ENCODE measurements at regions not wholly inside any gene's neighbourhood (a gene's known extent, or its start where the extent isn't known, plus 50 kb on each side); places are given as distances from the start of the nearest gene placed in this dataset.

- no peak for DNase-seq
Observed at GRCh38 chr3:194080913-194081800, 54.8 kb upstream of the HES1 start.

DNA sequence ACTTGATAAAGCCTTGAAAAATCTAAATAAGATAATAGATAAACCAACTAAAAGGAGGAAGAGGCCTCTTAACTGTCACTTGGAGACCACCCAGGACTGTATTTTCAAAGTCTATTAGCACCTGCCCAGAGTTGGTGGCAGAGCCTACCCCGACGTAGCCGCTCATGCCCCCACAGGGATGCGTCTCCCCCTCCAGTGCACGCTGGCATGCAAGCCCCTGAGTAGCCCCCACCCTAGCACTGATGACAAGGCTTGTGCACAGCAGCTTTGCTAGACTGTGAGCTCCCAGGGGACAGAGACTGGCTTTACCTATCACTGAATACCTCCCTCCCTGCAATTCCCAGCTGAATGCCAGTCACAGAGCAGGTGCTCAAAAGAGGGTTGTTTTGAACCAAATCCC is 54.1 kb upstream of the HES1 start:
- DNase-seq = no peak

DNA sequence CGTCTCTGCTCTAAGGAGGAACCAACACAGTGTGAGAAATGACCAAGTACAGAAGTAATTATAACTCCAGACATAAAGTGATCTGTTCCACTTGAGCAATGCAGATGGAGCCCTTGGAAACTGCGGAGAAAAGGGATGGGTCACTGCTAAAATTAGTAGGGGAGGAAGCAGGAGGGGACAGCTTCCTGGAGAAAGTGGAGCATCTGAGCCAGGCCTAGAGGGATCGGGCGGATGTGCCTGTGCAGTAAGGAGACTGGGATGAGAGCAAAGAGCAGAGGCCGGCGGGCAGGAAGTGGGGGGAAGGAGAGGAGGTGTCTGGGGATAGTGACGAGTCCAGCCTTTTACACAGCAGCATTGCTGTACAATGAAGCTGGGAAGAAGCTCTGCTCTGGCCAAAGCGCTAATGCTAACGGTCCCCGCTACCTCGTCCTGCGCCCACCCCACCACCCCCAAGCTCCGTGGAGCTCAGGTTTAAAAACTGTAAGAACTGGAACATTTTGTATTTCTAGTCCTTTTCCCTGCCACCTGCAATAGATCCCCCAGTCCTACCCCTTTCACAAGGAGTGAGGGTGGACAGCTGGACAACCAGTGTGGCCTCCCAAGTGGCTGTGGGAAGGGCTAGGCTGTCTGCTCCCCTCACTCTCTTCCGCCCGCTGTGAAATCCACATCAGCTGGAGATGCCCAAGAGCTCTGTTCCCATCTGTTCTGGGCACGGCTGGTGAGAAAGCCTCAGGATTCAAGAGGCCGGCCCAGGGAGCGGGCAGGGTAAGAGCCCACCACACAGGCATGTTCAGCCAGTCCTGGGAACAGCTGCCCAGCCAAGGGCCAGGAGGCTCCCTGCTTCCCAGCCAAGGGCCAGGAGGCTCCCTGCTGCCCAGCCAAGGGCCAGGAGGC is 53.0 kb upstream of the HES1 start:
- peak in 1 of 51 donors; percentile 22 for DNase-seq

DNA sequence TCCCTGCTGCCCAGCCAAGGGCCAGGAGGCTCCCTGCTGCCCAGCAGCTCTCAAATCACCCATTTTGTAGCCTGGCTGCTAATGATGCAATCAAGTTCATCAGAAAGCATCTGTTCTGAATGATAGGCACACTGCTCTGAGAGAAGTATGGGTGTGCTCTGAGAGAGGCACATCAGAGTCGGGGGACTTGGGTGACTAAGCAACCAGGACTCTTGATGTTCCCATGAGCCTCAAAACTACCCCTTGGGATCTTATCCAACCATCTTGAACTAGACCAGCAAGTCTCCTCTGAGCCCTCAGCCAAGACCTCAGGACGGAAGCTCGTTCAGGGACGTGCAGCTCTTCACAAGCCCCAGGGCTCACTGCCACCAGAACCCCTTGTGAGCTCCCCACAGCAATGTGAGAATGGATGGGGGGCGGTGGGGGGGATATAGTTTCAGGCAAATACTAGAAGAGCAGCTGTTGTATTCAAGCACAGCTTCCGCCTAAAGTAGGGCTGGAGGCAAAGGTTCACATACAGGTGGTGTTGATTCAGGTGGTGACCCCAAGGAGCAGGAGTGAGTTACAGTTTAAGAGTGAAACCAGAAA is 52.2 kb upstream of the HES1 start:
- no peak for DNase-seq

- no peak for DNase-seq
Observed at GRCh38 chr3:194084284-194084683, 51.7 kb upstream of the HES1 start.

All from hypothalamus (tissue), 51 donors.